HUES6 (cell line): ENCODE measurements at regions not wholly inside any gene's neighbourhood (a gene's known extent, or its start where the extent isn't known, plus 50 kb on each side); places are given as distances from the start of the nearest gene placed in this dataset.
"Not testable (repeated sequence)": the region's sequence is repeated elsewhere in the genome, so short reads cannot be mapped to it uniquely, and the experiment has no call there.

Source experiments
- H3K27ac ChIP-seq: 2 replicates; pipeline ENCODE4 v1.7.0; 2013; ENCODE audit warnings: low read depth, mild to moderate bottlenecking, low read length, inconsistent platforms
- H3K27me3 ChIP-seq: 2 replicates; pipeline ENCODE4 v1.6.1; 2013; ENCODE audit warnings: low read length; ENCODE audit not compliant: control insufficient read depth, insufficient read depth
- H3K36me3 ChIP-seq: 2 replicates; pipeline ENCODE4 v1.6.1; 2013; ENCODE audit warnings: low read length; ENCODE audit not compliant: control insufficient read depth, insufficient read depth
- H3K4me1 ChIP-seq: 2 replicates; pipeline ENCODE4 v1.6.1; 2013; ENCODE audit warnings: low read length; ENCODE audit not compliant: control insufficient read depth, insufficient read depth
- H3K4me3 ChIP-seq: 2 replicates; pipeline ENCODE4 v1.5.1; 2013; ENCODE audit warnings: low read depth, low read length
- H3K9ac ChIP-seq: one replicate; pipeline ENCODE4 v1.6.1; 2013; ENCODE audit warnings: mild to moderate bottlenecking, low read length
- H3K9me3 ChIP-seq: 2 replicates; pipeline ENCODE4 v1.6.1; 2013; ENCODE audit warnings: low read depth, low read length; ENCODE audit not compliant: control insufficient read depth, insufficient read depth

DNA sequence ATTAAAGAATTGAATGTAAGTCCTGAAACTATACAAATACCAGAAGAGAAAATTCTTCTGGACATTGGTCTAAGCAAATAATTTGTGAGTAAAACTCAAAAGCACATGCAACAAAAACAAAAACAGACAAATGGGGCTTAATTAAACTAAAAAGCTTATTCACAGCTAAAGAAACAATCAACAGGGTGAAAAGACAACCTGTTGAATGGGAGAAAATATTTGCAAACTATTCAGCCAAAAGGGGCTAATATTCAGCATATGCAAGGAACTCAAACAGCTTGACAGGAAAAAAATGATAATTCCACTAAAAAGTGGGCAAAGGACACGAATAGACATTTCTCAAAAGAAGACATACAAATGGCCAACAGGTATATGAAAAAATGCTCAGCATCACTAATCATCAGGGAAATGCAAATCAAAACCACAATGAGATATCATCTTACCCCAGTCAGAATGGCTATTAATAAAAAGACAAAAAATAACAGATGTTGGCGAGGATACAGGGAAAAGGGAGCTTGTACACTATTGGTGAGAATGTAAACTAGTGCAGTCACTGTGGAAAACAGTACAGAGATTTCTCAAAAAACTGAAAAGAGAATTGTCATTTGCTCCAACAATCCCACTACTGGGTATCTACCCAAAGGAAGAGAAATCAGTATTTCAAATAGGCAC, 177.5 kb upstream of the RTL1 start:
- H3K36me3 ChIP-seq, result no peaks in the 10 kb centered on the region
- no peaks in the 10 kb centered on the region for H3K9me3 ChIP-seq
- H3K4me1 ChIP-seq, result peaks cover 14% of the 10 kb centered on the region
- no peak overlapping the region for H3K9ac ChIP-seq
- no peak overlapping the region for H3K27ac ChIP-seq
- H3K4me3 ChIP-seq, result no peak overlapping the region
- peaks cover 42% of the 10 kb centered on the region for H3K27me3 ChIP-seq

DNA sequence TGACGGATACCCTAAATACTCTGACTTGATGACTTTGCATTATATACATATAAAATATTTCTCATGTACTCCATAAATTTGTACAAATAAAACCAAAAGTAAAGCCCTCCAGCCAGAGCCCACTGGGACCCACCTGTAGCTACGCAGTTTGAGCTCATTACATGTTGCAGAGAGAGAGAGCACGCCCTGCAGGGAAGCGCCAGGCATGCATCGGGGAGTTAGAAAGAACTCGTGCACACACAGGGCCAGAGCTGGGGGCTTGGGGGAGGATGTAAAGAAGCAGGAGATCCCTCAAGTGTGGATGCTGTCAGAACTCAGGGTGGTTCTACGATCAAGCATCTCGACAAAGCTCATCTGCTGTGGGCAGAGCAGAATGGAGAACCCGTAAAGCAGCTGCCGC, 178.5 kb upstream of the RTL1 start:
- Histone ChIP-seq H3K4me3 (no peak overlapping the region), H3K27me3 (peaks cover 34% of the 10 kb centered on the region)

DNA sequence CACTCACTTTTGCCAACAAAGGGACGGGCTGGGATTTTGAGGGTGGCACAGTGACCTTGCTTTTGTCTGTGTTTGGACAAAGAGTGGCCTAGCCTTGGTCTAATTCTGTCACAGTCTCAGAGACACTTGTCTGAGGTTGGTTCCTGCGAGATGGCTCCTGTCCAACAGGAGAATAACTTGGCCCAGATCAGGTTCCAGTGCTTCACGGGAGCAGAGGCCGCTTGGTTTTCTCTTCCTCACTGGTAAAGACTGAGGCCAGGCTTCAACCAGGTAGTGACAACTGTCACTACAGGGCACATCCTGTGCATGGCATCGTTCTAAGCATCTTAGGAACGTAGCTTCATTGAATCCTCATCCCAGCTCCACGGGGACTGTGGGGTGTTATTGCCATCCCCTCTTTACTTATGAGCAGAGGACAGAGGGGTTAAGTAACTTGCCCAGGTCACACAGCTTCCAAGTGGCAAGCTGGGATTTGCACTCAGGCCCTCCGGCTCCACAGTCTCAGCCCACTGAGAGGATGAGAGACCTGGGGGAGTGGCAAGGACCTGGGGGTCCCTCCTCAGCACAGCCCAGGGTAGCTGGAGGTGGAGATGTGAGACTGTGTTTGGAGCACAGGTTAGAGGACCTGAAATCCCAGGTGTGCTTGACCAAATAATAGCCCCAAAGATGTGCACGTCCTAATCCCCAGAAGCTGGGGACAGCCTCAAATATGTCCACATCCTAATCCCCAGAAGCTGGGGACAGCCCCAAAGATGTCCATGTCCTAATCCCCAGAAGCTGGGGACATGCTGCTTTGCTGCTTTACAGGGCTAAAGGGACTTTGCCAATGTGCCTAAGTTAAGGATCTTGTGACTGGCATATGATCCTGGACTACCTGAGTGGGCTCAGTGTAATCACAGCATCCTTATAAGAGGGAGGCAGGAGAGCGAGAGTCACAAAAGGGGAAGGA, 179.2 kb upstream of the RTL1 start:
- no peaks in the 10 kb centered on the region for H3K36me3 ChIP-seq
- H3K4me3 ChIP-seq, result no peak overlapping the region
- H3K9ac ChIP-seq, result no peak overlapping the region
- no peaks in the 10 kb centered on the region for H3K9me3 ChIP-seq
- no peak overlapping the region for H3K27ac ChIP-seq
- peaks cover 5% of the 10 kb centered on the region; the same call in 1 of the 2 replicates for H3K4me1 ChIP-seq
- H3K27me3 ChIP-seq, result peaks cover 29% of the 10 kb centered on the region

More for the DNA sequence above, 178.5 kb upstream of the RTL1 start:
- Histone ChIP-seq H3K9ac (no peak overlapping the region), H3K27ac (no peak overlapping the region), H3K36me3 (no peaks in the 10 kb centered on the region), H3K4me1 (peaks cover 7% of the 10 kb centered on the region), H3K9me3 (no peaks in the 10 kb centered on the region)

DNA sequence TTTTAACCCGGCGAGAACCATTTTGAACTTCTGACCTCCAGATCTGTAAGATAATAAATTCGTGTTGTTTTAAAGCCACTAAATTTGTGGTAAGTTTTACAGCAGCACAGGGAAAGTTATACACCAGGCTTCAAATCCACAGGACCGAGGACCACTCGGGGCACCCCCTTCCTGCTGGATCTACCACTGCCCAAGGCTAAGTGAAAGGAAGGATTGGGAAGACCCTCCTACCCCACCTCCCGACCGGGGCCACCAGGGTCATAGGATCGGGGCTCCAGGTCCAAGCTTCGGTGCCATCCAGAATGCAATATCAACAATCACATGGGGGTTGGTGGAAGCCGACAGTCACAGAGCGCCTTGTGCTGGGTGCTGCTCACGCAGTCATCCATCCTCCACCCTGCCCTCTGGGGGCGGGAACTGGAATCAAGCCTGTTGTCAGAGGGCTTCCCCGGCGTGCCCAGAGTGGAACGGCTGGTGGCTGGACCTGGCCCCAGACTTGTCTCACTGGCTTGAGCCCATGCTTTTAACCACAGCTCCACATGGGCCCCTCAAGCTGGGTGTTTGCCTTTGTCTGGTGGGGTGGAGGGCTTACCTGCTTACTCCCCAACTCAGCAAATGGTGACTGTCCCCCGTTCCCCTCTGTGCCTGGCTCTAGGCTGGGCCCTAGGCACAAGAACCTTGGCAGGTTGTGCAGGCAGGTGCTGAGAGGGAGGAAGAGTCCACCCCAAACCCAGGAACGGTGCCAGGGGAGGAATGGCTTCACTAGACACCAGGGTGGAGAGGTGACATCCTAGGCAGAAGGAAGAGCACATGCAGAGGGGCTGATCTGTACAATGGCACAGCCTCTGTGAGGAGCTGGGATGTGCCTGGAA, 180.3 kb upstream of the RTL1 start:
- Histone ChIP-seq H3K9ac (no peak overlapping the region), H3K4me3 (no peak overlapping the region), H3K9me3 (no peaks in the 10 kb centered on the region), H3K4me1 (peaks cover under 1% of the 10 kb centered on the region; the same call in 1 of the 2 replicates), H3K27ac (no peak overlapping the region), H3K27me3 (peaks cover 19% of the 10 kb centered on the region), H3K36me3 (no peaks in the 10 kb centered on the region)

DNA sequence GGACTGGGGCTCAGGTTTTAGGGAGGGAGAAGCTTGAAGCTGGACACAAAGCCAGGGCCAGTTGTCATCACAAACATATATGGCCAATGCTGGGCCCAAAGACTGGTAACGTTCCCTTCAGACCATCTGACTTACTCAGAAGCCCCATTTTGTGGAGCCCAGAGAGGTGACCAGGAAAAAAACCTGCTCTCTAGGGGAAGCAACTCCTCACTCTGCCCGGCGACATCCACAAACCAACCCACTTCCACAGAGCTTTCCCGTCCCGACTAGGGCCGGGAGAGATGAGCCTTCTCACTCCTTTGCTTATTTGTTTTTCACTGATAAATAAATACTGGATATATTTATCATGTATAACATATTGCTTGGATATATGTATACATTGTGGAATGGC, 180.9 kb upstream of the RTL1 start:
- Histone ChIP-seq H3K9me3 (no peaks in the 10 kb centered on the region), H3K4me1 (no peaks in the 10 kb centered on the region), H3K4me3 (no peak overlapping the region), H3K9ac (no peak overlapping the region), H3K27ac (no peak overlapping the region), H3K27me3 (peaks cover 15% of the 10 kb centered on the region), H3K36me3 (no peaks in the 10 kb centered on the region)

DNA sequence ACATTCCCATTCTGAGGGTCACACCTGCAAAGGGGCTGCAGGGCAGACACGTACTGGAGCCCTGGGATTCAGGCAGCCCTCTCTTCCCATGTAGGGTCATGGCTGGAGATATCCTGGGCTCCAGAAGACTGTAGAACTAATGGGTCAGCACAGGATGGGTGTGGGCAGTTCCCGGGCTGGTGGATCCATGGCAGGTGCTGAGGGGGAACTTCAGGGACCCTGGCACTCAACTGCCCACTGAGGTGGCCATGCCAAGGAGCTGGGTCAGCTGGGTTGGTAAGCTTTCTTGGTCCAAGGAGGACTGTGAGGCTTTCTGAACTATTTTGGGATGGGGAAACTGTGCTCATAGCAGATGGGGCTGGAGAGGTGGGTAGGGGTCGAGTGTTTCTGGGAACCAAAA, 183.4 kb upstream of the RTL1 start:
- no peaks in the 10 kb centered on the region for H3K36me3 ChIP-seq
- H3K27ac ChIP-seq, result no peak overlapping the region
- H3K4me3 ChIP-seq, result no peak overlapping the region
- H3K9me3 ChIP-seq, result no peaks in the 10 kb centered on the region
- no peaks in the 10 kb centered on the region for H3K4me1 ChIP-seq
- no peak overlapping the region for H3K9ac ChIP-seq
- peaks cover 11% of the 10 kb centered on the region for H3K27me3 ChIP-seq

DNA sequence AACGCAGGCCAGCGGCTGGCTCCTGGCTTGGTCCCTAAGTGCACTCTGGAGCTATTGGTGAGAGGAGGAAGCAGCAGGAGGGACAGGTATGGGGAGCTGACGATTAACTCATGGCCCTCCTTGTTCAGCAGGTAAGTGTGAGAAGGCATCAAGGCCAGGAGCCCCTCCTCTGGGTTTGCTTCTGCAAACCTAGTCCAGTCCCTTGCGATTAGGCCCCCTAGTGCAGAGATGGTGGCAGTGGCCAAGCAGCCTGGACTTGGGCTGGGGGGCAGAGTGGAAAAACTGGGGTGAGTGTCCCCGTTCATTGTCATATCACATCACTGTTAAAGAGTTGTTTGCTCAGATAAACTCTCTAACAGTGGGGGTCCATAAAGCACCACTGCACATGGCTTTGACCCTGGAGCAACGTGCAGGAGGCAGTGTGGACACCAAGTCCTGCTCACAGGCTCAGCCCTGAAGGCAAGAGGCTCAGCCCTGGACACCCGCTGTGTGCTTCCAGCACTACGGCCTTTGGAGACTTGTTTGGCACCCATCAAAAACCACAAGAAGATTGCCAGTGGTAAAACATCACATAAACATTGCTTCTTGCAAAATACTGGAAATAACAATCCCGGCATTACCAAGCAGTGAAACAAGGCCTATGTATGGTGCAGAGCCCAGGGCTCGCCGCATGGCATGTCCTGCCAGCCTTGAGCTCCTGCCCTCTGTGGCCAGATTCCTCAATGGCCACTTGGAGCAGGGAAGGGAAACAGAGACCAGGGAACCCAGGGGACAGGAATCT, 184.3 kb upstream of the RTL1 start:
- H3K4me1 ChIP-seq, result no peaks in the 10 kb centered on the region
- no peak overlapping the region for H3K4me3 ChIP-seq
- H3K9ac ChIP-seq, result no peak overlapping the region
- H3K36me3 ChIP-seq, result no peaks in the 10 kb centered on the region
- peaks cover 5% of the 10 kb centered on the region for H3K27me3 ChIP-seq
- H3K27ac ChIP-seq, result no peak overlapping the region
- H3K9me3 ChIP-seq, result no peaks in the 10 kb centered on the region

DNA sequence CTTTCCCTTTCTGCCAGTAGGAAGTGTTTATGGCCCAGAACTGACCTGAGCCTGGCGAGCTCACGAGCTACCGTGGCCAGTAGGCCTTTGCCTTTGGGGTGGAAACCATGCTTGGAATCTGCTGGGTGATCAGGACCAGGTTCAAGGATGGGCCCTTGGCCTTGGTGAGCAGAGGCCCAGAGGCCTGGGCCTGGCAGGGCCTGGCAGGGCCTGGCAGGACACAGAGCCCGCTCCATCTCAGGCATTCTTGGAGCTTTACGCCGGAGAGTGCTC, 184.8 kb upstream of the RTL1 start:
- Histone ChIP-seq H3K27ac (no peak overlapping the region), H3K4me3 (no peak overlapping the region), H3K36me3 (no peaks in the 10 kb centered on the region), H3K4me1 (no peaks in the 10 kb centered on the region), H3K9me3 (no peaks in the 10 kb centered on the region), H3K9ac (no peak overlapping the region), H3K27me3 (peaks cover 1% of the 10 kb centered on the region)

DNA sequence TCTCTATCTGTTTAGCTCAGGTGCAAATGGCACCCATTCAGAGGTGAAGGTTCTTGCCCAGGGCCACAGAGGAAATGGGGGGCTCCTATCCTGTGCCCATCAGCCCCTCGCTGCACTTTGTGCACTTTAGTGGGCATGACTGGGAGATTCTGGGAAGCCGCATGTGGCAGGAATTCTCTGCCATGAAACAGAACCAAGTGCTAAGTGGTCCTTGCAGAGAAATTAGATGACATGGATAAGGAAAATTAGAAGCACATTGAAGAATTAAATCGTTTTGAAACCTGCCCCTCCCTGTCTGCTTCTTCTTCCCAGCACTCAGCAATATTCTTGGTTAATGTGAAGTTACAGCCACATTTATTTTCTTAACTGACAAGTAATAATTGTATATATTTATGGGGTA, 185.2 kb upstream of the RTL1 start:
- Histone ChIP-seq H3K27ac (no peak overlapping the region), H3K27me3 (no peaks in the 10 kb centered on the region), H3K4me1 (no peaks in the 10 kb centered on the region), H3K9ac (no peak overlapping the region), H3K9me3 (no peaks in the 10 kb centered on the region), H3K4me3 (no peak overlapping the region), H3K36me3 (no peaks in the 10 kb centered on the region)

DNA sequence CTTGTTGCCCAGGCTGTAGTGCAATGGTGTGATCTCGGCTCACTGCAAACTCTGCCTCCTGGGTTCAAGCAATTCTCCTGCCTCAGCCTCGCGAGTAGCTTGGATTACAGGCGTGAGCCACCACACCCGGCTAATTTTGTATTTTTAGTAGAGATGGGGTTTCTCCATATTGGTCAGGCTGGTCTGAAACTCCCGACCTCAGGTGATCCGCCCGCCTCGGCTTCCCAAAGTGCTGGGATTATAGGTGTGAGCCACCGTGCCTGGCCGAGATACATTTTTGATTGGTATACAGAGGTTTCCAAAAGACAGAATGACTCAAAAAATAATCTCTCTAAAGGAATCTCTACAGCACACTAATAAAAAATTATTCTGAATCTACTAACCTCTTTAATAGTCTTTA, 187.0 kb upstream of the RTL1 start:
- not testable (repeated sequence) for H3K4me1 ChIP-seq, H3K27me3 ChIP-seq, H3K36me3 ChIP-seq, H3K9me3 ChIP-seq, H3K4me3 ChIP-seq, H3K27ac ChIP-seq, H3K9ac ChIP-seq
